H1 (cell line): ENCODE measurements at regions not wholly inside any gene's neighbourhood (a gene's known extent, or its start where the extent isn't known, plus 50 kb on each side); places are given as distances from the start of the nearest gene placed in this dataset.
A peak's percentile ranks its signal among the peaks of the same experiment; 100 is the strongest.

Source experiments
- CTCF ChIA-PET: fragments of 300-600 bp; sonication (Branson Sonifier 250); formaldehyde crosslinking; loops from one replicate; lab custom pipeline; 2021; ENCODE audit not compliant: partially characterized antibody; lab: Charles Lee
- POLR2A ChIA-PET: fragments of 300-600 bp; sonication (Branson Sonifier 250); formaldehyde crosslinking; loops from one replicate; lab custom pipeline; 2021; ENCODE audit warnings: inconsistent platforms; ENCODE audit not compliant: partially characterized antibody; lab: Charles Lee
- DNase-seq, 2 experiments: peaks; one replicate each; pipeline versions ENCODE4 v3.0.0 to v3.0.0-alpha.2; 2010 to 2022; ENCODE audit warnings: low spot score in 2 of 2, low read depth in 1 of 2, mixed read lengths in 1 of 2
- FAIRE-seq: peaks from 2 replicates; lab custom pipeline; 2011; peaks lifted over from hg19 to GRCh38; lab: Jason Lieb, UNC
- H2AFZ ChIP-seq: 2 replicates; pipeline ENCODE4 v1.8.1; 2012; ENCODE audit warnings: low read length, inconsistent platforms
- H2AK5ac ChIP-seq: 2 replicates; pipeline ENCODE4 v1.6.1; 2013; ENCODE audit warnings: low read depth, low read length
- H2BK120ac ChIP-seq: replicated peaks from 2 replicates; pipeline ENCODE3; 2013; ENCODE audit warnings: low read depth, low read length, inconsistent platforms
- H2BK12ac ChIP-seq: 2 replicates; pipeline ENCODE4 v1.6.1; 2013; ENCODE audit warnings: low read depth, low read length
- H2BK15ac ChIP-seq: 2 replicates; pipeline ENCODE4 v1.6.1; 2013; ENCODE audit warnings: low read length
- H2BK20ac ChIP-seq: 2 replicates; pipeline ENCODE4 v1.6.1; 2013; ENCODE audit warnings: low read length
- H2BK5ac ChIP-seq: 2 replicates; pipeline ENCODE4 v1.6.1; 2013; ENCODE audit warnings: low read depth, low read length
- H3K14ac ChIP-seq: 2 replicates; pipeline ENCODE4 v1.6.1; 2013; ENCODE audit warnings: inconsistent platforms; ENCODE audit not compliant: insufficient read length
- H3K18ac ChIP-seq: 2 replicates; pipeline ENCODE4 v1.6.1; 2013; ENCODE audit warnings: low read length; ENCODE audit errors: extremely low read depth
- H3K23ac ChIP-seq: 2 replicates; pipeline ENCODE4 v1.6.1; 2013; ENCODE audit warnings: inconsistent platforms; ENCODE audit not compliant: insufficient read length
- H3K23me2 ChIP-seq: 2 replicates; pipeline ENCODE4 v1.6.1; 2013; ENCODE audit warnings: low read depth, low read length
- H3K27ac ChIP-seq: 2 replicates; pipeline ENCODE4 v1.6.1; 2011; ENCODE audit warnings: low read depth, low read length, inconsistent platforms
- H3K27me3 ChIP-seq, 4 experiments: replicated peaks in 1 of 4; 1 replicate in 1 of 4; 2 replicates in 3 of 4; pipeline versions ENCODE4 v1.6.1 to v1.8.1; 2011 to 2013; ENCODE audit warnings: low read length in 3 of 4, mild to moderate bottlenecking in 3 of 4, inconsistent platforms in 2 of 4, mixed read lengths in 2 of 4, moderate library complexity in 1 of 4; ENCODE audit not compliant: control insufficient read depth in 3 of 4, insufficient read depth in 3 of 4; ENCODE audit errors: extremely low read depth in 1 of 4
- H3K36me3 ChIP-seq, 4 experiments: 2 replicates each; pipeline versions ENCODE4 v1.6.1 to v1.8.1; 2011 to 2013; ENCODE audit warnings: mild to moderate bottlenecking in 4 of 4, low read length in 3 of 4, moderate library complexity in 2 of 4, control low read depth in 1 of 4, inconsistent platforms in 1 of 4; ENCODE audit not compliant: insufficient read depth in 4 of 4, control insufficient read depth in 2 of 4
- H3K4ac ChIP-seq: replicated peaks from 2 replicates; pipeline ENCODE3; 2013; ENCODE audit warnings: low read length, low read depth, mixed read lengths, inconsistent platforms; ENCODE audit not compliant: insufficient read length
- H3K4me1 ChIP-seq, 4 experiments: replicated peaks in 1 of 4; 1 replicate in 1 of 4; 2 replicates in 3 of 4; pipeline versions ENCODE4 v1.6.1 to v1.8.1; 2011 to 2013; ENCODE audit warnings: low read length in 3 of 4, inconsistent platforms in 2 of 4, mixed read lengths in 1 of 4; ENCODE audit not compliant: insufficient read depth in 4 of 4, control insufficient read depth in 3 of 4
- H3K4me2 ChIP-seq, 2 experiments: 2 replicates each; pipeline versions ENCODE4 v1.6.1 to v1.8.1; 2011 to 2013; ENCODE audit warnings: low read depth in 2 of 2, low read length in 2 of 2, control low read depth in 1 of 2, inconsistent platforms in 1 of 2, mild to moderate bottlenecking in 1 of 2; ENCODE audit not compliant: insufficient read depth in 1 of 2
- H3K4me3 ChIP-seq, 4 experiments: fragments of 200-600, 300-600 bp in 1 of 4; sonication (generic), shearing (Covaris generic), sonication (Bioruptor Twin) in 1 of 4; 2 replicates each; pipeline versions ENCODE4 v1.5.1 to v1.8.1; 2011 to 2016; ENCODE audit warnings: low read length in 4 of 4, low read depth in 3 of 4, control low read depth in 2 of 4, inconsistent platforms in 2 of 4, mild to moderate bottlenecking in 2 of 4, mixed read lengths in 1 of 4, moderate library complexity in 1 of 4; ENCODE audit not compliant: insufficient read depth in 2 of 4; ENCODE audit errors: extremely low read depth in 1 of 4
- H3K56ac ChIP-seq: replicated peaks from 2 replicates; pipeline ENCODE3; 2013; ENCODE audit warnings: low read depth, mild to moderate bottlenecking, mixed read lengths, low read length, inconsistent platforms; ENCODE audit not compliant: insufficient read length
- H3K79me1 ChIP-seq: 2 replicates; pipeline ENCODE4 v1.6.1; 2013; ENCODE audit warnings: low read depth, low read length, control low read depth
- H3K79me2 ChIP-seq, 2 experiments: 2 replicates each; pipeline versions ENCODE4 v1.6.1 to v1.8.1; 2012 to 2013; ENCODE audit warnings: low read length in 2 of 2, mild to moderate bottlenecking in 2 of 2, inconsistent platforms in 1 of 2; ENCODE audit not compliant: insufficient read depth in 2 of 2, control insufficient read depth in 1 of 2
- H3K9ac ChIP-seq, 4 experiments: replicated peaks in 1 of 4; 1 replicate in 1 of 4; 2 replicates in 3 of 4; pipeline versions ENCODE4 v1.6.1 to v1.8.1; 2011 to 2013; ENCODE audit warnings: low read depth in 3 of 4, low read length in 3 of 4, control low read depth in 2 of 4, mild to moderate bottlenecking in 2 of 4, moderate library complexity in 2 of 4, inconsistent platforms in 1 of 4; ENCODE audit errors: extremely low read depth in 1 of 4
- H3K9me3 ChIP-seq, 2 experiments: 2 replicates each; pipeline versions ENCODE4 v1.6.1 to v1.8.1; 2012 to 2013; ENCODE audit warnings: mild to moderate bottlenecking in 2 of 2, moderate library complexity in 2 of 2, control low read depth in 1 of 2, inconsistent platforms in 1 of 2, low read depth in 1 of 2, low read length in 1 of 2, mixed read lengths in 1 of 2; ENCODE audit not compliant: insufficient read depth in 2 of 2
- H4K20me1 ChIP-seq, 2 experiments: replicated peaks in 1 of 2; 2 replicates each; pipeline versions ENCODE3 to v1.8.1; 2011 to 2013; ENCODE audit warnings: inconsistent platforms in 2 of 2, low read length in 2 of 2, mild to moderate bottlenecking in 1 of 2; ENCODE audit not compliant: insufficient read depth in 2 of 2, control insufficient read depth in 1 of 2
- H4K5ac ChIP-seq: 2 replicates; pipeline ENCODE4 v1.6.1; 2013; ENCODE audit warnings: low read length, low read depth, mixed read lengths, inconsistent platforms; ENCODE audit not compliant: insufficient read length
- H4K8ac ChIP-seq: 2 replicates; pipeline ENCODE4 v1.8.0; 2013; ENCODE audit warnings: mild to moderate bottlenecking, moderate library complexity, low read length, inconsistent platforms; ENCODE audit not compliant: insufficient read depth; ENCODE audit errors: extremely low read depth
- H4K91ac ChIP-seq: replicated peaks from 2 replicates; pipeline ENCODE3; 2013; ENCODE audit warnings: low read length, mixed read lengths, inconsistent platforms; ENCODE audit not compliant: insufficient read length
- BRCA1 ChIP-seq: IDR thresholded peaks from 2 replicates; pipeline ENCODE4 v1.6.1; 2012; ENCODE audit warnings: low read depth, low read length, improper control_type of control experiment
- CBX5 ChIP-seq: fragments of 300-800, 300-1000 bp; sonication (generic); IDR thresholded peaks from 2 replicates; pipeline ENCODE4 v1.7.1; 2016; ENCODE audit warnings: antibody characterized with exemption, low read length, low read depth
- RXRA ChIP-seq: IDR thresholded peaks from 2 replicates; pipeline ENCODE4 v1.6.1; 2011; ENCODE audit warnings: low read depth, mild to moderate bottlenecking, low read length, moderate library complexity; ENCODE audit not compliant: insufficient read depth
- SIRT6 ChIP-seq: IDR thresholded peaks from one replicate; pipeline ENCODE4 v1.7.1; 2012; ENCODE audit warnings: low read length, inconsistent platforms
- SUZ12 ChIP-seq: fragments of 200-600 bp; sonication (generic); IDR thresholded peaks from 2 replicates; pipeline ENCODE4 v1.6.1; 2012; ENCODE audit warnings: mild to moderate bottlenecking, inconsistent platforms, low read length, moderate library complexity, mixed read lengths
- TBP ChIP-seq: IDR thresholded peaks from 2 replicates; pipeline ENCODE4 v1.6.1; 2011; ENCODE audit warnings: low read depth, low read length, improper control_type of control experiment
- WGBS, 2 experiments: shearing (Covaris generic) in 1 of 2; methylation state at CpG; one replicate each; pipeline versions ENCODE4 v1.1.6 to v1.1.7; 2013 to 2015; ENCODE audit warnings: low lambda C conversion rate in 2 of 2, mixed read lengths in 2 of 2, inconsistent platforms in 1 of 2, low coverage in 1 of 2, missing lambda C conversion rate in 1 of 2; ENCODE audit not compliant: insufficient replicate concordance in 2 of 2, insufficient coverage in 1 of 2, insufficient read length in 1 of 2; ENCODE audit errors: extremely low coverage in 1 of 2, missing lambda C conversion rate in 1 of 2; 5-methylcytosine and 5-hydroxymethylcytosine counted together
- TF ChIP-seq, protein P1 (sequence below): IDR thresholded peaks from 2 replicates; pipeline ENCODE4 v1.6.1; 2011; ENCODE audit warnings: low read length, improper control_type of control experiment

- H4K20me1 ChIP-seq = no peaks in the 10 kb centered on the region
- H3K9me3 ChIP-seq = no peaks in the 10 kb centered on the region
- CTCF ChIA-PET = interaction anchor here (0.5 to 1.2 kb wide), 2 partner anchors 10 to 75 kb away, joined by 3 read pairs; no protein-coding TSS in a partner anchor
- TF ChIP-seq CBX5 (no peak), SUZ12 (no peak), RXRA (no peak), TBP (no peak), BRCA1 (no peak), SIRT6 (no peak)
- TF ChIP-seq, protein P1, sequence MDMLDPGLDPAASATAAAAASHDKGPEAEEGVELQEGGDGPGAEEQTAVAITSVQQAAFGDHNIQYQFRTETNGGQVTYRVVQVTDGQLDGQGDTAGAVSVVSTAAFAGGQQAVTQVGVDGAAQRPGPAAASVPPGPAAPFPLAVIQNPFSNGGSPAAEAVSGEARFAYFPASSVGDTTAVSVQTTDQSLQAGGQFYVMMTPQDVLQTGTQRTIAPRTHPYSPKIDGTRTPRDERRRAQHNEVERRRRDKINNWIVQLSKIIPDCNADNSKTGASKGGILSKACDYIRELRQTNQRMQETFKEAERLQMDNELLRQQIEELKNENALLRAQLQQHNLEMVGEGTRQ = no peak
- no peak overlapping the region for H2BK12ac ChIP-seq
- no peak overlapping the region for H3K56ac ChIP-seq
- no peaks in the 10 kb centered on the region for H3K36me3 ChIP-seq
- 0 out of 2 replicates have a peak overlapping the region, but pooled peaks have one; percentile 64 for H2AFZ ChIP-seq
- H3K23me2 ChIP-seq = no peaks in the 10 kb centered on the region
- H3K14ac ChIP-seq = no peak overlapping the region
- no peak overlapping the region for H3K4me3 ChIP-seq
- H3K79me1 ChIP-seq = no peaks in the 10 kb centered on the region
- 77% methylated on average over 5 of the region's 5 CpGs; no CpG with 5 or more reads in 1 of the 2 experiments for WGBS, 2 experiments
- no peak for FAIRE-seq
- no peak overlapping the region for H2BK120ac ChIP-seq
- H3K9ac ChIP-seq = no peak overlapping the region
- no peak overlapping the region for H2BK15ac ChIP-seq
- POLR2A ChIA-PET = interaction anchor here (0.6 kb wide), 1 partner anchor 683 kb away, joined by 3 read pairs; no protein-coding TSS in a partner anchor
- H4K5ac ChIP-seq = no peak overlapping the region
- H2BK5ac ChIP-seq = no peak overlapping the region
- no peak overlapping the region for H3K4ac ChIP-seq
- no peak overlapping the region for H3K4me2 ChIP-seq
- no peak overlapping the region for H3K27ac ChIP-seq
- no peaks in the 10 kb centered on the region for H3K79me2 ChIP-seq
- no peak overlapping the region for H4K8ac ChIP-seq
- H2BK20ac ChIP-seq = no peak overlapping the region
- no peaks in the 10 kb centered on the region for H3K4me1 ChIP-seq
- no peak overlapping the region for H4K91ac ChIP-seq
- H3K27me3 ChIP-seq = no peaks in the 10 kb centered on the region
- no peak for DNase-seq
- H3K18ac ChIP-seq = no peak overlapping the region
- H2AK5ac ChIP-seq = no peak overlapping the region
- H3K23ac ChIP-seq = no peak overlapping the region
Observed at GRCh38 chr3:166296179-166296783, 459.1 kb upstream of the BCHE start.
